Fibroblast of pulmonary artery (primary cell): ENCODE measurements at regions not wholly inside any gene's neighbourhood (a gene's known extent, or its start where the extent isn't known, plus 50 kb on each side); places are given as distances from the start of the nearest gene placed in this dataset.
A peak's percentile ranks its signal among the peaks of the same experiment; 100 is the strongest.

ENCODE experiments used
- DNase-seq: peaks from one replicate; pipeline ENCODE4 v3.0.0-alpha.2; 2010; ENCODE audit warnings: low read depth
- H3K4me3 ChIP-seq: replicated peaks from 2 replicates; pipeline ENCODE4 v1.5.1; 2011; ENCODE audit warnings: low read depth, mild to moderate bottlenecking, control low read depth, low read length, moderate library complexity
- TF ChIP-seq, protein P1 (sequence below): IDR thresholded peaks from 2 replicates; pipeline ENCODE4 v1.5.1; 2011; ENCODE audit warnings: mild to moderate bottlenecking, control low read depth, low read length, inconsistent platforms; ENCODE audit errors: missing control alignments

DNA sequence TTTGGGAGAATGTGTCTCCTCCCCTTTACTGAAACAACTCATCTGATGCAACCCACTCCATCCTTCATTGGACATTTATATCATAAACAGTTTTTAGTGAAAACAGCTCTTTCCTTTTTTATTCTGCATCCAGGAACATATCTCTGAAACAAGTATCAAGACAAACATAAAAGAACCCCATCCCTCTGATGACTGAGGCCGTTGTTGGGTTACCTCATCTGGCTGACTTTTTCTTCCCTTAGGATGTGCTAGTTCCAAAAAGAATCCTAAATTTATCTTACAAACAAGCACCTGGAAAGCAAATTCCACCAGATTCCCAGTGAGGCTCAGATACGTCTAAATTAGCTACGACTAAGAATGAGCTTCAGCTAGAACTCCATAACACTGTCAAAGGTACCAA, 483.7 kb upstream of the INTU start:
- TF ChIP-seq, protein P1, sequence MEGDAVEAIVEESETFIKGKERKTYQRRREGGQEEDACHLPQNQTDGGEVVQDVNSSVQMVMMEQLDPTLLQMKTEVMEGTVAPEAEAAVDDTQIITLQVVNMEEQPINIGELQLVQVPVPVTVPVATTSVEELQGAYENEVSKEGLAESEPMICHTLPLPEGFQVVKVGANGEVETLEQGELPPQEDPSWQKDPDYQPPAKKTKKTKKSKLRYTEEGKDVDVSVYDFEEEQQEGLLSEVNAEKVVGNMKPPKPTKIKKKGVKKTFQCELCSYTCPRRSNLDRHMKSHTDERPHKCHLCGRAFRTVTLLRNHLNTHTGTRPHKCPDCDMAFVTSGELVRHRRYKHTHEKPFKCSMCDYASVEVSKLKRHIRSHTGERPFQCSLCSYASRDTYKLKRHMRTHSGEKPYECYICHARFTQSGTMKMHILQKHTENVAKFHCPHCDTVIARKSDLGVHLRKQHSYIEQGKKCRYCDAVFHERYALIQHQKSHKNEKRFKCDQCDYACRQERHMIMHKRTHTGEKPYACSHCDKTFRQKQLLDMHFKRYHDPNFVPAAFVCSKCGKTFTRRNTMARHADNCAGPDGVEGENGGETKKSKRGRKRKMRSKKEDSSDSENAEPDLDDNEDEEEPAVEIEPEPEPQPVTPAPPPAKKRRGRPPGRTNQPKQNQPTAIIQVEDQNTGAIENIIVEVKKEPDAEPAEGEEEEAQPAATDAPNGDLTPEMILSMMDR = no peak
- no peak overlapping the region for H3K4me3 ChIP-seq
- DNase-seq = no peak

DNA sequence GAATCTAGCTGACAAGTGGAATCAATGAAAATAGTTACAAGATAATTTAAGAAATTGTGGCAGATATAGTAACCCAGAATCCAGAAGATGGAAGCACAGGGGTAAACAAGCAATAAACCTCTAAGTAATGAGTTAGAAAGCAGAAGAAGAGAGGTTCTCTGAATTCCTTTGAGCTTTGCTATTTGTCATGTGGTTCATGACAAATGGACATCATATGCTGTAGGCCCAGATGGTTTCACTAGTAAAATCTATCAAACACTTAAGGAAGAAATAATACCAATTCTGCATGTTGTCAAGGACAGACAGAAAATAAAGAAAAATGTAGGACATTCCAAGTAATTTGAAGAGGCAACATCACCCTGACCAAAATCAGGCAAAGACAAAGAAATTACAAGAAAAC, 480.8 kb upstream of the INTU start:
- DNase-seq = no peak
- no peak overlapping the region for H3K4me3 ChIP-seq
- TF ChIP-seq, protein P1 = no peak

DNA sequence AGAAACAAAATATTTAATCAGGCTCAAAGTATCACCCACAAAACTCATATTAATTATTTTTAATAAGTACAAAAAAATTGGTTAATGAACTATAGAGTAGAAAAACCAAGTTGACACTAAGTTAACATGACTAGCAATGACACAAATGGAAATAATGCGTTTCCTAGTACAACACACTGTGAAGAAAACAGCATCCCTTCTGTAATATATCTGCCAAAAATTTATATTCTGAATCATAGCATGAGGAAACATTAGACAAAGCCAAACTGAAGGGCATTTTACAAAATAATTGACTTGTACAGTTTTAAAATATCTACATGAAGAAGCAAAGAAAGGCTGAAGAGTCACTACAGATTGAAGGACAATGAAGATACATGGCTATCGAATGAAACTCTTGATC, 477.6 kb upstream of the INTU start:
- DNase-seq = no peak

DNA sequence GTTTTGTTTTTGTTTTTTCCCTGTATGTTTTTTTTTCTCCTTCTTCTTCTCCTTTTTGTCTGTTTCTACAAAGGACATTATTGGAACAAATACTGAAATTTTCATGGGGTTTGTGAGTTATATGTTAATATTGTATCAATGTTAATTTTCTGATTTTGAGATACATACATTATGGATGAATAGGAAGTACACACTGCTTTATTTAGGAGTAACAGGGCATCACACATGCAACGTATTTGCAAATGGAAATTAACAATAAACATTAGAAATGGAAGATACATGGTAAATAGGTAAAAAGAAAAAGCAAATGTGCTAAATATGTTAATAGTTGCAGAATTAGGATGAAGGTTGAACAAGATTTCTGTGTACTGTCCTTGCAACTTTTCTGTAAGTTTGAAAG, 477.2 kb upstream of the INTU start:
- H3K4me3 ChIP-seq = no peak overlapping the region
- DNase-seq = no peak
- TF ChIP-seq, protein P1 = no peak

More for the DNA sequence above, 477.6 kb upstream of the INTU start:
- H3K4me3 ChIP-seq = no peak overlapping the region
- TF ChIP-seq, protein P1 = no peak

DNA sequence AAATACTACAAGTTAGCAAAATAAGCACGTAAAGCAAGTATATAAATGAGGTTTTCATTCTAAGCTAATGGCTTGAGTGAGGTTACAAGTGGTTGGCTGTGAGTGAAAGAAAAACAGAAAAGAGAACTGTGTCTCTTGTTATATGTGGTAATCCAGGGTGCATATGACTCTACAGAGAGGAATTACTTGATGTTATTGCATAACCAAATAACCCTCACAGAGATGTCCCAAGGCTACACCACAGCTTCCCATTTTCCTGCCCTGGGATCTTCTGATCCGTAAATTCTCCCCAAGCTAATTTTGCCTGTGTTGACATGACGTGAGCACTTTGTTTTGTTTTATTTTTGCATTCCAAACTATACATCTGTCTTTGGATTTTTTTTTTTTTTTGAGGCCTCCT, 470.0 kb upstream of the INTU start:
- peak; percentile 40 for DNase-seq
- no peak overlapping the region for H3K4me3 ChIP-seq
- TF ChIP-seq, protein P1 = no peak

DNA sequence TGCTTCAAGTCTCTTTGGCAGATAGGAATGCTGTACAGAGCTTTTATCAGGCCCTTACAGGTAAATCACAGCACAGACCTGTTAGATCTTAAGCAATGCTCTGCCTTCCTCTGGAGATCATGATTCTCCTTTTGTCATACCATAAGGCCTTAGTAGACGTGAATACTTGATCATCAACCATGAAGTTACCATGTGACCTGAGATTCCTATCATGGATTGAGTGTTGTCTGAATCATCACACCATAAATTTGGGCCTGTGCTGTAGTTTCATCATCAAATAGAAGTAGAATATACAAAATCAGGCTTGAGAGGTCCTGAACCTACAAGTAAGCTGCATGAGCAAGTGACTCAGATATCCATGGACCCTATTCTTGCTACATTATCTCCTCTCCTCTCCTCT, 466.8 kb upstream of the INTU start:
- no peak for DNase-seq
- H3K4me3 ChIP-seq = no peak overlapping the region
- TF ChIP-seq, protein P1 = no peak

DNA sequence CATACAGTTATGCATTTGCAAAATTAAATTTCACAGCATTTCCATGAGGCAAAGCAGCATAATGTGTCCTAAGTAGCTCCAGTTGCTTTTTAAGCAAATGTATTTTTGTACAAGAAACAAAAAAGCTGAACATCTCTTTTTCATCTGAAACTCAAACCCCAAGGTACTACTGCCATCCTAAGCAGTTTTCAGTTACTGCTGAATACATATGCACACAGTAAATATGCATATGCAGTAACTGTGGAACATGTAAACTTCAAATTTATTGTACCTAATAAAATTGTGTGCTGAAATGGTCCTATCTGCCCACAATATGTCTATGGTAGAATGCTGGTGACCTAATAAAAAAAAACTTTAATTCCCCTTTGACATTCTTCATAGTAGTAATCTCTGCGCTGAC, 458.6 kb upstream of the INTU start:
- no peak for DNase-seq
- H3K4me3 ChIP-seq = no peak overlapping the region
- TF ChIP-seq, protein P1 = no peak
